Caco-2 (cell line): ENCODE measurements at regions not wholly inside any gene's neighbourhood (a gene's known extent, or its start where the extent isn't known, plus 50 kb on each side); places are given as distances from the start of the nearest gene placed in this dataset.

ENCODE experiments used
- BruUV-seq: library from RNA; stranded (reverse); fragments of 400-500 nt; replicated peaks from 2 replicates; lab custom pipeline; 2021; lab: Mats Ljungman, UMichigan
- CTCF ChIA-PET: fragments of 300-600 bp; sonication (Branson Sonifier 250); formaldehyde crosslinking; loops from one replicate; lab custom pipeline; 2022; ENCODE audit warnings: antibody characterized with exemption; lab: Charles Lee
- POLR2A ChIA-PET: fragments of 300-600 bp; sonication (Branson Sonifier 250); formaldehyde crosslinking; loops from one replicate; lab custom pipeline; 2022; ENCODE audit warnings: antibody characterized with exemption; lab: Charles Lee
- DNase-seq, 2 experiments: peaks; one replicate each; pipeline versions ENCODE4 v3.0.0 to v3.0.0-alpha.2; 2020 to 2022
- H3K27me3 ChIP-seq: replicated peaks from 2 replicates; pipeline ENCODE4 v1.6.0; 2011; ENCODE audit warnings: low read length; ENCODE audit not compliant: control insufficient read depth, insufficient read depth
- H3K36me3 ChIP-seq: 2 replicates; pipeline ENCODE4 v1.5.1; 2011; ENCODE audit warnings: low read length; ENCODE audit not compliant: control insufficient read depth, insufficient read depth
- H3K4me1 ChIP-seq: fragments of 250-450 bp; sonication (Bioruptor Pico); 2 replicates; pipeline ENCODE4 v1.5.1; 2020; ENCODE audit warnings: mild to moderate bottlenecking
- H3K4me3 ChIP-seq: 2 replicates; pipeline ENCODE4 v1.5.1; 2011; ENCODE audit warnings: low read depth, mild to moderate bottlenecking, control low read depth, low read length
- H3K9me3 ChIP-seq: fragments of 250-450 bp; sonication (Bioruptor Pico); 2 replicates; pipeline ENCODE4 v1.5.1; 2020; ENCODE audit warnings: mild to moderate bottlenecking, moderate library complexity
- H3K27ac Mint-ChIP-seq: one replicate; pipeline ENCODE4 v1.8.0; 2022; ENCODE audit warnings: mixed read lengths; ENCODE audit not compliant: unreplicated experiment
- H3K27me3 Mint-ChIP-seq: one replicate; pipeline ENCODE4 v1.8.0; 2022; ENCODE audit warnings: mixed read lengths; ENCODE audit not compliant: insufficient read depth, unreplicated experiment
- H3K36me3 Mint-ChIP-seq: one replicate; pipeline ENCODE4 v1.8.0; 2022; ENCODE audit warnings: mild to moderate bottlenecking, mixed read lengths; ENCODE audit not compliant: insufficient read depth, unreplicated experiment
- H3K4me1 Mint-ChIP-seq: one replicate; pipeline ENCODE4 v1.8.0; 2022; ENCODE audit warnings: low read depth, mixed read lengths; ENCODE audit not compliant: unreplicated experiment
- H3K4me3 Mint-ChIP-seq: one replicate; pipeline ENCODE4 v1.8.0; 2022; ENCODE audit warnings: mild to moderate bottlenecking, moderate library complexity, mixed read lengths; ENCODE audit not compliant: unreplicated experiment
- H3K9me3 Mint-ChIP-seq: one replicate; pipeline ENCODE4 v1.8.0; 2022; ENCODE audit warnings: mixed read lengths; ENCODE audit not compliant: unreplicated experiment
- CTCF ChIP-seq, 2 experiments: fragments of 200-600 bp in 1 of 2; IDR thresholded peaks; 1 replicate in 1 of 2; 2 replicates in 1 of 2; pipeline versions ENCODE4 v1.5.1 to v1.8.0; 2011 to 2022; ENCODE audit warnings: antibody characterized with exemption in 1 of 2, control low read depth in 1 of 2, inconsistent platforms in 1 of 2, low read depth in 1 of 2, low read length in 1 of 2, mild to moderate bottlenecking in 1 of 2, moderate library complexity in 1 of 2; ENCODE audit not compliant: insufficient read depth in 1 of 2, severe bottlenecking in 1 of 2, unreplicated experiment in 1 of 2
- intact Hi-C: fragments of 100-400 bp; cut with micrococcal nuclease; formaldehyde crosslinking; loops from one replicate; pipeline ENCODE4 v1.10.0; 2022; ENCODE audit not compliant: unreplicated experiment

GRCh38 chr13:90708128-90708527 is 639.4 kb upstream of the MIR17HG start:
- Histone ChIP-seq H3K27me3 (no peaks in the 10 kb centered on the region), H3K4me3 (no peak overlapping the region), H3K9me3 (no peaks in the 10 kb centered on the region), H3K4me1 (no peaks in the 10 kb centered on the region), H3K36me3 (no peaks in the 10 kb centered on the region)
- H3K9me3 Mint-ChIP-seq = no peaks in the 10 kb centered on the region
- intact Hi-C loops = no loop called here
- CTCF ChIA-PET = no interaction called here
- no peak for DNase-seq
- POLR2A ChIA-PET = no interaction called here
- H3K27ac Mint-ChIP-seq = no peak overlapping the region
- TF ChIP-seq CTCF (IDR thresholded peaks at IDR 0.05; ENCODE audit: insufficient read depth in 1 of 2, low read depth in 1 of 2, low read length in 1 of 2, severe bottlenecking in 1 of 2, unreplicated experiment in 1 of 2) = no peak
- BruUV-seq = no TSS peak
- H3K36me3 Mint-ChIP-seq = no peaks in the 10 kb centered on the region
- H3K4me1 Mint-ChIP-seq = no peaks in the 10 kb centered on the region
- no peaks in the 10 kb centered on the region for H3K27me3 Mint-ChIP-seq
- H3K4me3 Mint-ChIP-seq = no peak overlapping the region

- intact Hi-C loops = no loop called here
Observed at GRCh38 chr13:90709319-90709718, 638.2 kb upstream of the MIR17HG start.

DNA sequence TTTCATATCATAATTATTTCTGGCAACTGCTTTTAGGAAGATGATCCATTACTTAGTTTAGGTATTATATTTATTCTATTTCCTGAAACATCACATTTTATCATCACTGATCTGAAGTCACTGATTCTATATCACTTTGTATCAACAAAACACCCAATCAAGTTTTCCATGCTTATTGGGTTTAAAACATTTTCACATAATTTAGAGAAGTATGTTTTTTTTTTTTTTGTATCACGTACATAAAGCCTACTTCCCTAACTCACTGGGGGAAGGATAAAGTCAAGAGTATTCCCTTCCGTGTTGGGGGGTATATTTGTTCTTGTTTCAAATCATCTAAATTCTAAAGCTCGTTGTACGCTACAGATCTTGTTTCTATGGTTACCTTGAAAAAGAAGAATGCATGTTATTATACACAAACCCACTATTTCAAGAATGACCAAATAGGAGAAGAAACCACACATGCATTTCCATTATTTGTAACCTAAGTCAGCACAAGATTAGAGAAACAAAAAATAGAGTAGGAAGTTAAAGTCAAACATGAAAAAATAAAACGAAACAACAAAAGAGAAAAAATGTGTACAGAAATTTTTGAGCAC is 637.2 kb upstream of the MIR17HG start:
- CTCF ChIA-PET = no interaction called here
- no peaks in the 10 kb centered on the region for H3K27me3 ChIP-seq
- BruUV-seq = no TSS peak
- Mint-ChIP-seq H3K27me3 (no peaks in the 10 kb centered on the region), H3K4me1 (no peaks in the 10 kb centered on the region), H3K36me3 (no peaks in the 10 kb centered on the region), H3K4me3 (no peak overlapping the region), H3K27ac (no peak overlapping the region), H3K9me3 (no peaks in the 10 kb centered on the region)
- no peak for TF ChIP-seq CTCF (IDR thresholded peaks at IDR 0.05; ENCODE audit: insufficient read depth in 1 of 2, low read depth in 1 of 2, low read length in 1 of 2, severe bottlenecking in 1 of 2, unreplicated experiment in 1 of 2)
- no peaks in the 10 kb centered on the region for H3K4me1 ChIP-seq
- H3K36me3 ChIP-seq = no peaks in the 10 kb centered on the region
- no peak overlapping the region for H3K4me3 ChIP-seq
- DNase-seq = no peak
- no peaks in the 10 kb centered on the region for H3K9me3 ChIP-seq
- POLR2A ChIA-PET = no interaction called here
- intact Hi-C loops = no loop called here

More at GRCh38 chr13:90709319-90709718, 638.2 kb upstream of the MIR17HG start:
- DNase-seq = no peak
- Mint-ChIP-seq H3K27ac (no peak overlapping the region), H3K4me3 (no peak overlapping the region), H3K9me3 (no peaks in the 10 kb centered on the region), H3K4me1 (no peaks in the 10 kb centered on the region), H3K27me3 (no peaks in the 10 kb centered on the region), H3K36me3 (no peaks in the 10 kb centered on the region)
- Histone ChIP-seq H3K27me3 (no peaks in the 10 kb centered on the region), H3K4me1 (no peaks in the 10 kb centered on the region), H3K36me3 (no peaks in the 10 kb centered on the region), H3K9me3 (no peaks in the 10 kb centered on the region), H3K4me3 (no peak overlapping the region)
- ChIA-PET CTCF (no interaction called here), POLR2A (no interaction called here)
- BruUV-seq = no TSS peak
- TF ChIP-seq CTCF (IDR thresholded peaks at IDR 0.05; ENCODE audit: insufficient read depth in 1 of 2, low read depth in 1 of 2, low read length in 1 of 2, severe bottlenecking in 1 of 2, unreplicated experiment in 1 of 2) = no peak
